Activated naive CD4-positive, alpha-beta T cell treated with anti-CD3 and anti-CD28 coated beads for 36 hours (primary cell): ENCODE measurements at regions not wholly inside any gene's neighbourhood (a gene's known extent, or its start where the extent isn't known, plus 50 kb on each side); places are given as distances from the start of the nearest gene placed in this dataset.

Experiments
- CTCF ChIA-PET: fragments of 350-600 bp; sonication (Branson Sonifier 250); formaldehyde crosslinking; loops from one replicate; lab custom pipeline; 2021; ENCODE audit warnings: antibody characterized with exemption; lab: Charles Lee
- DNase-seq: peaks from one replicate; pipeline ENCODE4 v3.0.0-alpha.2; 2020
- H3K27ac Mint-ChIP-seq: one replicate; pipeline ENCODE4 v1.8.0; 2021; ENCODE audit warnings: mild to moderate bottlenecking, mixed read lengths
- H3K27me3 Mint-ChIP-seq: one replicate; pipeline ENCODE4 v1.8.0; 2021; ENCODE audit warnings: low read depth, mixed read lengths
- H3K36me3 Mint-ChIP-seq: one replicate; pipeline ENCODE4 v1.8.0; 2021; ENCODE audit warnings: low read depth, mixed read lengths
- H3K4me1 Mint-ChIP-seq: one replicate; pipeline ENCODE4 v1.8.0; 2021; ENCODE audit warnings: low read depth, mixed read lengths
- H3K4me3 Mint-ChIP-seq: one replicate; pipeline ENCODE4 v1.8.0; 2021; ENCODE audit warnings: mild to moderate bottlenecking, moderate library complexity, mixed read lengths
- H3K9me3 Mint-ChIP-seq: one replicate; pipeline ENCODE4 v1.8.0; 2021; ENCODE audit warnings: mixed read lengths
- intact Hi-C: fragments of 100-400 bp; cut with micrococcal nuclease; formaldehyde crosslinking; loops from one replicate; pipeline ENCODE4 v1.15.1; 2023

- Mint-ChIP-seq H3K36me3 (no peaks in the 10 kb centered on the region), H3K9me3 (no peaks in the 10 kb centered on the region), H3K27me3 (peaks cover 50% of the 10 kb centered on the region), H3K27ac (no peak overlapping the region), H3K4me1 (peaks cover 11% of the 10 kb centered on the region), H3K4me3 (no peak overlapping the region)
- CTCF ChIA-PET, result no interaction called here
- intact Hi-C loops, result no loop called here
- no peak for DNase-seq
Observed at GRCh38 chr12:54128416-54128815, 60.4 kb downstream of the SMUG1 start.

- H3K36me3 Mint-ChIP-seq, result no peaks in the 10 kb centered on the region
- peaks cover 41% of the 10 kb centered on the region for H3K27me3 Mint-ChIP-seq
- no peak for DNase-seq
- no peak overlapping the region for H3K27ac Mint-ChIP-seq
- H3K4me1 Mint-ChIP-seq, result peaks cover 11% of the 10 kb centered on the region
- intact Hi-C loops, result no loop called here
- H3K9me3 Mint-ChIP-seq, result no peaks in the 10 kb centered on the region
- H3K4me3 Mint-ChIP-seq, result no peak overlapping the region
- CTCF ChIA-PET, result interaction anchor here (1.1 kb wide), 1 partner anchor 9 kb away, joined by 3 read pairs; no protein-coding TSS in a partner anchor
Observed at GRCh38 chr12:54129028-54129903, 59.5 kb downstream of the SMUG1 start.
